ENCODE measurements at regions not wholly inside any gene's neighbourhood (a gene's known extent, or its start where the extent isn't known, plus 50 kb on each side); places are given as distances from the start of the nearest gene placed in this dataset.

GRCh38 chr4:11628093-11628725 is 199.5 kb upstream of the HS3ST1 start:
- TF ChIP-seq CTCF (IDR thresholded peaks at IDR 0.05) (no peak), POLR2AphosphoS5 (IDR thresholded peaks at IDR 0.05) (no peak), POLR2A (IDR thresholded peaks at IDR 0.05) (no peak)
